ENCODE measurements at regions not wholly inside any gene's neighbourhood (a gene's known extent, or its start where the extent isn't known, plus 50 kb on each side); places are given as distances from the start of the nearest gene placed in this dataset.

DNA sequence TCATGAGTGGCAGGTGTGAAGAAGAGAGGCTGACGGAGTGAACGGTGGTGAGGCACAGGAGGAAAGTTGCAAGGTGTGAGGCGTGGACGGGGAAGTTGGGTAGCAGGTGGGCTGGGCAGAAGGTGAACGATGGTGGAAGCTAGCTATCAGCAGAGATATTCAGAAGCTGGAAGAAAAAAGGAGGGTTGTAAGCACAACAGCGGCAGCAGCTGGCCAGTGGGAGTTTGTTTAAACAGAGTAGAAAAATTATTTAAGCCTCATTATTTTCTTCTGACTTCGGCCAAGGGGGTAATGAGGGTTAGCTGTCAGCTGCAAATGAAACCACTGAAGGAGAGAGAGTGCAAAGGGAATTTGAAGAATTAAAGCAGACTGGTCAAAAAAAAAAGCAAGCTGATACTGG lies 62.1 kb upstream of the PRKAR2B start:
- dilution Hi-C loops (cut with MboI; ENCODE audit: extremely low pct_ligation_motif_present, low sequenced_read_pairs), result no loop called here
- Histone ChIP-seq H3K9me3 (ENCODE audit: control insufficient read depth, low read depth, low read length) (no peaks in the 10 kb centered on the region), H3K4me2 (ENCODE audit: control insufficient read depth, extremely low read depth, insufficient read depth, low read depth, low read length) (no peak overlapping the region), H2AFZ (ENCODE audit: control insufficient read depth, low read length) (no peak overlapping the region), H4K20me1 (ENCODE audit: control insufficient read depth, extremely low read depth, insufficient read depth, low read length) (no peaks in the 10 kb centered on the region), H3K9ac (ENCODE audit: control insufficient read depth, extremely low read depth, insufficient read depth, low read length) (no peak overlapping the region), H3K27ac (ENCODE audit: control insufficient read depth, insufficient read depth, low read length) (no peak overlapping the region), H3K27me3 (ENCODE audit: control insufficient read depth, extremely low read depth, insufficient read depth, low read length) (no peaks in the 10 kb centered on the region), H3K79me2 (ENCODE audit: control insufficient read depth, insufficient read depth, low read length) (no peaks in the 10 kb centered on the region), H3K4me3 (ENCODE audit: control insufficient read depth in 2 of 3, extremely low read depth in 1 of 3, insufficient read depth in 2 of 3, low read depth in 1 of 3, low read length in 3 of 3) (no peak overlapping the region), H3K36me3 (ENCODE audit: control insufficient read depth in 2 of 2, extremely low read depth in 1 of 2, insufficient read depth in 2 of 2, low read length in 2 of 2) (no peaks in the 10 kb centered on the region), H3K9me1 (ENCODE audit: control insufficient read depth, extremely low read depth, insufficient read depth, low read length) (no peaks in the 10 kb centered on the region), H3K4me1 (ENCODE audit: control insufficient read depth, extremely low read depth, insufficient read depth, low read length) (no peaks in the 10 kb centered on the region)
- FAIRE-seq, result no peak
- TF ChIP-seq, protein P1, sequence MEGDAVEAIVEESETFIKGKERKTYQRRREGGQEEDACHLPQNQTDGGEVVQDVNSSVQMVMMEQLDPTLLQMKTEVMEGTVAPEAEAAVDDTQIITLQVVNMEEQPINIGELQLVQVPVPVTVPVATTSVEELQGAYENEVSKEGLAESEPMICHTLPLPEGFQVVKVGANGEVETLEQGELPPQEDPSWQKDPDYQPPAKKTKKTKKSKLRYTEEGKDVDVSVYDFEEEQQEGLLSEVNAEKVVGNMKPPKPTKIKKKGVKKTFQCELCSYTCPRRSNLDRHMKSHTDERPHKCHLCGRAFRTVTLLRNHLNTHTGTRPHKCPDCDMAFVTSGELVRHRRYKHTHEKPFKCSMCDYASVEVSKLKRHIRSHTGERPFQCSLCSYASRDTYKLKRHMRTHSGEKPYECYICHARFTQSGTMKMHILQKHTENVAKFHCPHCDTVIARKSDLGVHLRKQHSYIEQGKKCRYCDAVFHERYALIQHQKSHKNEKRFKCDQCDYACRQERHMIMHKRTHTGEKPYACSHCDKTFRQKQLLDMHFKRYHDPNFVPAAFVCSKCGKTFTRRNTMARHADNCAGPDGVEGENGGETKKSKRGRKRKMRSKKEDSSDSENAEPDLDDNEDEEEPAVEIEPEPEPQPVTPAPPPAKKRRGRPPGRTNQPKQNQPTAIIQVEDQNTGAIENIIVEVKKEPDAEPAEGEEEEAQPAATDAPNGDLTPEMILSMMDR (optimal IDR thresholded peaks at IDR 0.05 in 1 of 3, IDR thresholded peaks at IDR 0.05 in 1 of 3, conservative IDR thresholded peaks at IDR 0.05 in 1 of 3; ENCODE audit: extremely low read depth in 1 of 3, insufficient read depth in 2 of 3, low read length in 3 of 3), result no peak
- TF ChIP-seq EZH2 (IDR thresholded peaks at IDR 0.05; ENCODE audit: low read length), result no peak
- no peak for DNase-seq (ENCODE audit: low read depth, low spot score)

- H3K4me3 ChIP-seq (ENCODE audit: control insufficient read depth in 2 of 3, extremely low read depth in 1 of 3, insufficient read depth in 2 of 3, low read depth in 1 of 3, low read length in 3 of 3), result no peak overlapping the region
- FAIRE-seq, result no peak
- no peaks in the 10 kb centered on the region for H3K9me1 ChIP-seq (ENCODE audit: control insufficient read depth, extremely low read depth, insufficient read depth, low read length)
- dilution Hi-C loops (cut with MboI; ENCODE audit: extremely low pct_ligation_motif_present, low sequenced_read_pairs), result no loop called here
- H3K36me3 ChIP-seq (ENCODE audit: control insufficient read depth in 2 of 2, extremely low read depth in 1 of 2, insufficient read depth in 2 of 2, low read length in 2 of 2), result no peaks in the 10 kb centered on the region
- no peaks in the 10 kb centered on the region for H3K27me3 ChIP-seq (ENCODE audit: control insufficient read depth, extremely low read depth, insufficient read depth, low read length)
- no peak for TF ChIP-seq EZH2 (IDR thresholded peaks at IDR 0.05; ENCODE audit: low read length)
- TF ChIP-seq, protein P1 (optimal IDR thresholded peaks at IDR 0.05 in 1 of 3, IDR thresholded peaks at IDR 0.05 in 1 of 3, conservative IDR thresholded peaks at IDR 0.05 in 1 of 3; ENCODE audit: extremely low read depth in 1 of 3, insufficient read depth in 2 of 3, low read length in 3 of 3), result no peak
- H3K4me2 ChIP-seq (ENCODE audit: control insufficient read depth, extremely low read depth, insufficient read depth, low read depth, low read length), result no peak overlapping the region
- no peaks in the 10 kb centered on the region for H3K4me1 ChIP-seq (ENCODE audit: control insufficient read depth, extremely low read depth, insufficient read depth, low read length)
- no peaks in the 10 kb centered on the region for H3K79me2 ChIP-seq (ENCODE audit: control insufficient read depth, insufficient read depth, low read length)
- no peak for DNase-seq (ENCODE audit: low read depth, low spot score)
- no peak overlapping the region for H3K9ac ChIP-seq (ENCODE audit: control insufficient read depth, extremely low read depth, insufficient read depth, low read length)
- no peaks in the 10 kb centered on the region for H4K20me1 ChIP-seq (ENCODE audit: control insufficient read depth, extremely low read depth, insufficient read depth, low read length)
- no peak overlapping the region for H3K27ac ChIP-seq (ENCODE audit: control insufficient read depth, insufficient read depth, low read length)
- H3K9me3 ChIP-seq (ENCODE audit: control insufficient read depth, low read depth, low read length), result no peaks in the 10 kb centered on the region
- H2AFZ ChIP-seq (ENCODE audit: control insufficient read depth, low read length), result no peak overlapping the region
Observed at GRCh38 chr7:106984034-106984433, 60.5 kb upstream of the PRKAR2B start.

All from keratinocyte (primary cell).